Liver (tissue), 8 donors: ENCODE measurements at regions not wholly inside any gene's neighbourhood (a gene's known extent, or its start where the extent isn't known, plus 50 kb on each side); places are given as distances from the start of the nearest gene placed in this dataset.

Source experiments
- DNase-seq: peaks from one replicate; pipeline ENCODE4 v3.0.0-alpha.2; 2017; ENCODE audit warnings: low spot score
- H3K27ac ChIP-seq, 2 donors: one replicate each; pipeline ENCODE4 v1.7.0; 2013; ENCODE audit warnings: inconsistent platforms in 2 of 2, low read length in 2 of 2, control low read depth in 1 of 2, low read depth in 1 of 2, mild to moderate bottlenecking in 1 of 2
- H3K27me3 ChIP-seq, 4 donors: one replicate each; pipeline versions ENCODE4 v1.6.1 to v1.7.0; 2013; ENCODE audit warnings: low read length in 3 of 4, inconsistent platforms in 1 of 4, mild to moderate bottlenecking in 1 of 4, moderate library complexity in 1 of 4; ENCODE audit not compliant: control insufficient read depth in 4 of 4, insufficient read depth in 4 of 4
- H3K36me3 ChIP-seq, 4 donors: one replicate each; pipeline versions ENCODE4 v1.6.1 to v1.7.0; 2013; ENCODE audit warnings: low read length in 3 of 4, mild to moderate bottlenecking in 3 of 4, low read depth in 1 of 4, moderate library complexity in 1 of 4; ENCODE audit not compliant: control insufficient read depth in 4 of 4, insufficient read depth in 3 of 4
- H3K4me1 ChIP-seq, 4 donors: one replicate each; pipeline versions ENCODE4 v1.6.1 to v1.7.0; 2013; ENCODE audit warnings: low read length in 3 of 4, mild to moderate bottlenecking in 3 of 4, moderate library complexity in 1 of 4; ENCODE audit not compliant: control insufficient read depth in 4 of 4, insufficient read depth in 4 of 4
- H3K4me3 ChIP-seq, 3 donors: one replicate each; pipeline versions ENCODE4 v1.6.1 to v1.7.0; 2013; ENCODE audit warnings: low read length in 3 of 3, control low read depth in 1 of 3, low read depth in 1 of 3, mild to moderate bottlenecking in 1 of 3
- H3K9ac ChIP-seq, 2 donors: one replicate each; pipeline ENCODE4 v1.7.0; 2013; ENCODE audit warnings: low read length in 2 of 2, mild to moderate bottlenecking in 2 of 2, moderate library complexity in 2 of 2, control low read depth in 1 of 2, low read depth in 1 of 2
- H3K9me3 ChIP-seq, 4 donors: one replicate each; pipeline versions ENCODE4 v1.6.1 to v1.7.0; 2013; ENCODE audit warnings: low read length in 3 of 4; ENCODE audit not compliant: control insufficient read depth in 4 of 4
- EGR1 ChIP-seq, 2 donors: IDR thresholded peaks; 2 replicates each; pipeline ENCODE4 v1.6.1; 2016 to 2018; ENCODE audit warnings: antibody characterized with exemption in 2 of 2, low read depth in 2 of 2
- FOXA1 ChIP-seq: IDR thresholded peaks from 2 replicates; pipeline ENCODE4 v1.6.1; 2016; ENCODE audit warnings: antibody characterized with exemption
- FOXA2 ChIP-seq: IDR thresholded peaks from 2 replicates; pipeline ENCODE4 v1.6.1; 2016; ENCODE audit warnings: antibody characterized with exemption
- GABPA ChIP-seq, 2 donors: IDR thresholded peaks in 1 of 2; conservative IDR thresholded peaks in 1 of 2; 2 replicates each; pipeline ENCODE4 v1.6.1; 2016; ENCODE audit warnings: antibody characterized with exemption in 2 of 2, mild to moderate bottlenecking in 1 of 2, moderate library complexity in 1 of 2
- HNF4G ChIP-seq: IDR thresholded peaks from 2 replicates; pipeline ENCODE4 v1.6.1; 2016; ENCODE audit warnings: antibody characterized with exemption
- JUND ChIP-seq, 2 donors: IDR thresholded peaks; 2 replicates each; pipeline ENCODE4 v1.6.1; 2016; ENCODE audit warnings: antibody characterized with exemption in 2 of 2
- MAX ChIP-seq: IDR thresholded peaks from 2 replicates; pipeline ENCODE4 v1.6.1; 2016; ENCODE audit warnings: antibody characterized with exemption
- NR2F2 ChIP-seq: IDR thresholded peaks from 2 replicates; pipeline ENCODE4 v1.6.1; 2016; ENCODE audit warnings: antibody characterized with exemption
- RAD21 ChIP-seq, 2 donors: IDR thresholded peaks; 2 replicates each; pipeline ENCODE4 v1.6.1; 2016; ENCODE audit warnings: antibody characterized with exemption in 2 of 2, mild to moderate bottlenecking in 2 of 2
- RXRA ChIP-seq, 2 donors: IDR thresholded peaks; 2 replicates each; pipeline ENCODE4 v1.6.1; 2017 to 2018; ENCODE audit warnings: antibody characterized with exemption in 2 of 2, mild to moderate bottlenecking in 1 of 2
- SP1 ChIP-seq: IDR thresholded peaks from 2 replicates; pipeline ENCODE4 v1.6.1; 2018; ENCODE audit warnings: antibody characterized with exemption, mild to moderate bottlenecking
- TAF1 ChIP-seq: conservative IDR thresholded peaks from 2 replicates; pipeline ENCODE4 v1.6.1; 2016; ENCODE audit warnings: antibody characterized with exemption, mild to moderate bottlenecking
- YY1 ChIP-seq: IDR thresholded peaks from 2 replicates; pipeline ENCODE4 v1.6.1; 2016; ENCODE audit warnings: antibody characterized with exemption, mild to moderate bottlenecking
- ZBTB33 ChIP-seq: IDR thresholded peaks from 2 replicates; pipeline ENCODE4 v1.6.1; 2016; ENCODE audit warnings: antibody characterized with exemption
- WGBS: extraction: QIAGEN DNeasy Blood & Tissue Kit; methylation state at CpG from one replicate; pipeline ENCODE4 v1.1.7; 2013; 5-methylcytosine and 5-hydroxymethylcytosine counted together
- TF ChIP-seq, protein P1 (sequence below): IDR thresholded peaks from 2 replicates; pipeline ENCODE4 v1.6.1; 2016; ENCODE audit warnings: antibody characterized with exemption, mild to moderate bottlenecking
- TF ChIP-seq, protein P2 (sequence below): fragments of 150-350 bp; IDR thresholded peaks from 2 replicates; pipeline ENCODE4 v1.5.1; 2017; ENCODE audit warnings: improper control_type of control experiment, low read depth, low read length; ENCODE audit not compliant: missing input control
- TF ChIP-seq, protein P3 (sequence below): IDR thresholded peaks from 2 replicates; pipeline ENCODE4 v1.6.1; 2016; ENCODE audit warnings: antibody characterized with exemption
- donor health status: healthy.
- donor health status: healthy.
- donor health status: healthy.
- donor health status: healthy.
- donor health status: healthy.

DNA sequence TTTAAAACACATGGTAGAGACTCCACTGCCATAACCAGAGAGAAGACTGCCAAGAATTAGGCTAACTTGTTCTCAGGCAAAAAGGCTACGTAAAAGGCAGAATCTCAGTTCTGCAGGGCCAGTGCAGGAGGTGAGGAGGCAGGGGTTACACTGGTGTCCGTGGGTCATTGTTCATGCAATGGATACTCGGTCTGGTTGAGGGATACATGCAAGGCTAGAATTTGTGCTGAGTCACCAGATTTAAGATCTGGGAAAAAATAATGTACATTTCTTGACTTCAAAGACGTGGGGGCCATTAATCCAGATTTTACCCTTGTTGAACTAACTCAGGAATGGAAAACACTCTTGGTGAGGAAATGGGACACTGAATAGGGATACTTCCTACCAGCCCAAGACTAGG is 52.3 kb upstream of the DPH5 start:
- Histone ChIP-seq H3K4me3 (no peak overlapping the region), H3K9me3 (no peaks in the 10 kb centered on the region), H3K27me3 (no peaks in the 10 kb centered on the region), H3K36me3 (peaks cover 0 to 2% (median 0%) of the 10 kb centered on the region in 4 donors), H3K27ac (no peak overlapping the region), H3K4me1 (no peaks in the 10 kb centered on the region), H3K9ac (no peak overlapping the region)
- TF ChIP-seq, protein P1, sequence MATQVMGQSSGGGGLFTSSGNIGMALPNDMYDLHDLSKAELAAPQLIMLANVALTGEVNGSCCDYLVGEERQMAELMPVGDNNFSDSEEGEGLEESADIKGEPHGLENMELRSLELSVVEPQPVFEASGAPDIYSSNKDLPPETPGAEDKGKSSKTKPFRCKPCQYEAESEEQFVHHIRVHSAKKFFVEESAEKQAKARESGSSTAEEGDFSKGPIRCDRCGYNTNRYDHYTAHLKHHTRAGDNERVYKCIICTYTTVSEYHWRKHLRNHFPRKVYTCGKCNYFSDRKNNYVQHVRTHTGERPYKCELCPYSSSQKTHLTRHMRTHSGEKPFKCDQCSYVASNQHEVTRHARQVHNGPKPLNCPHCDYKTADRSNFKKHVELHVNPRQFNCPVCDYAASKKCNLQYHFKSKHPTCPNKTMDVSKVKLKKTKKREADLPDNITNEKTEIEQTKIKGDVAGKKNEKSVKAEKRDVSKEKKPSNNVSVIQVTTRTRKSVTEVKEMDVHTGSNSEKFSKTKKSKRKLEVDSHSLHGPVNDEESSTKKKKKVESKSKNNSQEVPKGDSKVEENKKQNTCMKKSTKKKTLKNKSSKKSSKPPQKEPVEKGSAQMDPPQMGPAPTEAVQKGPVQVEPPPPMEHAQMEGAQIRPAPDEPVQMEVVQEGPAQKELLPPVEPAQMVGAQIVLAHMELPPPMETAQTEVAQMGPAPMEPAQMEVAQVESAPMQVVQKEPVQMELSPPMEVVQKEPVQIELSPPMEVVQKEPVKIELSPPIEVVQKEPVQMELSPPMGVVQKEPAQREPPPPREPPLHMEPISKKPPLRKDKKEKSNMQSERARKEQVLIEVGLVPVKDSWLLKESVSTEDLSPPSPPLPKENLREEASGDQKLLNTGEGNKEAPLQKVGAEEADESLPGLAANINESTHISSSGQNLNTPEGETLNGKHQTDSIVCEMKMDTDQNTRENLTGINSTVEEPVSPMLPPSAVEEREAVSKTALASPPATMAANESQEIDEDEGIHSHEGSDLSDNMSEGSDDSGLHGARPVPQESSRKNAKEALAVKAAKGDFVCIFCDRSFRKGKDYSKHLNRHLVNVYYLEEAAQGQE: no peak
- TF ChIP-seq RAD21 (IDR thresholded peaks at IDR 0.05): no peak
- no peak for TF ChIP-seq FOXA2
- TF ChIP-seq MAX: no peak
- no peak for TF ChIP-seq EGR1 (IDR thresholded peaks at IDR 0.05; ENCODE audit: low read depth in 2 of 2)
- TF ChIP-seq NR2F2: no peak
- TF ChIP-seq FOXA1: no peak
- TF ChIP-seq, protein P2, sequence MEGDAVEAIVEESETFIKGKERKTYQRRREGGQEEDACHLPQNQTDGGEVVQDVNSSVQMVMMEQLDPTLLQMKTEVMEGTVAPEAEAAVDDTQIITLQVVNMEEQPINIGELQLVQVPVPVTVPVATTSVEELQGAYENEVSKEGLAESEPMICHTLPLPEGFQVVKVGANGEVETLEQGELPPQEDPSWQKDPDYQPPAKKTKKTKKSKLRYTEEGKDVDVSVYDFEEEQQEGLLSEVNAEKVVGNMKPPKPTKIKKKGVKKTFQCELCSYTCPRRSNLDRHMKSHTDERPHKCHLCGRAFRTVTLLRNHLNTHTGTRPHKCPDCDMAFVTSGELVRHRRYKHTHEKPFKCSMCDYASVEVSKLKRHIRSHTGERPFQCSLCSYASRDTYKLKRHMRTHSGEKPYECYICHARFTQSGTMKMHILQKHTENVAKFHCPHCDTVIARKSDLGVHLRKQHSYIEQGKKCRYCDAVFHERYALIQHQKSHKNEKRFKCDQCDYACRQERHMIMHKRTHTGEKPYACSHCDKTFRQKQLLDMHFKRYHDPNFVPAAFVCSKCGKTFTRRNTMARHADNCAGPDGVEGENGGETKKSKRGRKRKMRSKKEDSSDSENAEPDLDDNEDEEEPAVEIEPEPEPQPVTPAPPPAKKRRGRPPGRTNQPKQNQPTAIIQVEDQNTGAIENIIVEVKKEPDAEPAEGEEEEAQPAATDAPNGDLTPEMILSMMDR: no peak
- no peak for TF ChIP-seq JUND (IDR thresholded peaks at IDR 0.05)
- no peak for TF ChIP-seq SP1
- no peak for TF ChIP-seq RXRA (IDR thresholded peaks at IDR 0.05)
- TF ChIP-seq TAF1: no peak
- no peak for TF ChIP-seq ZBTB33
- TF ChIP-seq YY1: no peak
- no peak for TF ChIP-seq GABPA (IDR thresholded peaks at IDR 0.05 in 1 of 2, conservative IDR thresholded peaks at IDR 0.05 in 1 of 2)
- no peak for TF ChIP-seq HNF4G
- WGBS: 98% methylated on average over 4 of the region's 4 CpGs
- DNase-seq: no peak

DNA sequence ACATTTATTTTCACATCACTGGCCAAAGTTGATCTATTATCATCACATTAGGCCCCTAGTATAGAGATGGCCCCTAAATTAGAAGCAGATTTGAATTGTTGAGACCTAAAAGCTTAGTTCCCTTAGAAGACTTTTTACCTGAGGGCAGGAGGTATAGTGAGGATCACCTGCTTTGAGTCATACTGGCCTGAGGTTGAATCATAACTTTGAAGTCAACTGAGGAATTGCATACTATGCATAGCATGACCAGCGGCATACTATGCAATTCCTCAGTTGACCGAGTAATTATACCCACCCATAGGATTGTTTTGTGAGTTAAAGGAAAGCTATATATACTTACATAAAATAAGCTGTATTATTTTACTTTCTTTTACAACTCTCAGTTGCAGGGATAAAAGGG is 50.3 kb upstream of the DPH5 start:
- no peak overlapping the region for H3K9ac ChIP-seq
- H3K36me3 ChIP-seq: peaks cover 0 to 2% (median 0%) of the 10 kb centered on the region in 4 donors
- no peak overlapping the region for H3K27ac ChIP-seq
- no peak for TF ChIP-seq EGR1 (IDR thresholded peaks at IDR 0.05; ENCODE audit: low read depth in 2 of 2)
- TF ChIP-seq, protein P1: no peak
- TF ChIP-seq FOXA2: no peak
- TF ChIP-seq YY1: no peak
- TF ChIP-seq SP1: no peak
- TF ChIP-seq TAF1: no peak
- TF ChIP-seq MAX: no peak
- no peak for TF ChIP-seq JUND (IDR thresholded peaks at IDR 0.05)
- TF ChIP-seq, protein P2: no peak
- TF ChIP-seq, protein P3, sequence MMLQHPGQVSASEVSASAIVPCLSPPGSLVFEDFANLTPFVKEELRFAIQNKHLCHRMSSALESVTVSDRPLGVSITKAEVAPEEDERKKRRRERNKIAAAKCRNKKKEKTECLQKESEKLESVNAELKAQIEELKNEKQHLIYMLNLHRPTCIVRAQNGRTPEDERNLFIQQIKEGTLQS: no peak
- no peak for TF ChIP-seq RXRA (IDR thresholded peaks at IDR 0.05)
- no peaks in the 10 kb centered on the region for H3K27me3 ChIP-seq
- H3K9me3 ChIP-seq: no peaks in the 10 kb centered on the region
- WGBS: 99% methylated on average over 2 of the region's 2 CpGs
- no peak for DNase-seq
- no peak overlapping the region for H3K4me3 ChIP-seq
- H3K4me1 ChIP-seq: no peaks in the 10 kb centered on the region
